Embryonic facial prominence (tissue), 1 donor: ENCODE measurements at regions not wholly inside any gene's neighbourhood (a gene's known extent, or its start where the extent isn't known, plus 50 kb on each side); places are given as distances from the start of the nearest gene placed in this dataset.
A peak's percentile ranks its signal among the peaks of the same experiment; 100 is the strongest.

Experiments
- DNase-seq: peaks from one replicate; pipeline ENCODE4 v3.0.0-alpha.2; 2016; ENCODE audit errors: extremely low spot score

DNA sequence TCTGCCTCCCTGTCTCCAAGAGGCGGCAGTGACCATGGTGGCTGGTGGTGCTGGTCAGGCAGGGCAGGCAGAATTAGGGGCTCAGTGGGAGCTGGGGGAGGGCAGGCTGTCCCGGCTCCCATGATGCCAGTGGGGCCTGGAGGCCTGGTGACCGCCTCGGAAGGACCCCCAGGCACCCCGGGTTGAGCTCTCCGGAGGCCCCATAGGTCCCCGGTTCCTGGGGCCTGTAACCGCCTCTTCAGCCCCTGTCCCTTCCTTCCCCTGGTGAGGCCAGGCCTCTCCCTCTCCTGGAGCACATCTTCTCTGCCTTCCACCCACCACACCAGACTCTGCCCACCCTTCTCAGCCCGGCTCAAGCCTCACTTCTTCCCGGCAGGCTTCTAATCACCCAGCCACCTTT is 117.7 kb upstream of the GSC start:
- DNase-seq = no peak

DNA sequence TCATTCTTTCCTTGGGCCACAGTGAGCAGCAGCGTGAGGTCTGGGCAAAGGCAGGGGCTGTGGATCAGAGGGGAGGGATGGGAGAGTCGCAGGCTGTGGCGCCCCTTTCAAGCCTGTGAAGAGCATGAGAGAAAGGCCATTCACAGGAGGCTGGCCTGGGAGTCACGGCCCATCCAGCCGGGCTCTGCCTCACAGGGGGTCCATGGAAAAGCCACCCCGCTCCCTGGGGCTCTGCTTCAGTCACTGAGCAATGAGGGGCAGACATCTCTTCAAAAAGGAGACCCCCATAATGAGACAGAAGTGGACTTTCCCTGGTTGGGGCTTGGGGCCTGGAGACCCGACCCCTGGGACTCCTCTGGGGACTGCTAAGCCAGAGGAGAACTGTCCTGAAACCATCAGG is 117.0 kb upstream of the GSC start:
- no peak for DNase-seq

DNA sequence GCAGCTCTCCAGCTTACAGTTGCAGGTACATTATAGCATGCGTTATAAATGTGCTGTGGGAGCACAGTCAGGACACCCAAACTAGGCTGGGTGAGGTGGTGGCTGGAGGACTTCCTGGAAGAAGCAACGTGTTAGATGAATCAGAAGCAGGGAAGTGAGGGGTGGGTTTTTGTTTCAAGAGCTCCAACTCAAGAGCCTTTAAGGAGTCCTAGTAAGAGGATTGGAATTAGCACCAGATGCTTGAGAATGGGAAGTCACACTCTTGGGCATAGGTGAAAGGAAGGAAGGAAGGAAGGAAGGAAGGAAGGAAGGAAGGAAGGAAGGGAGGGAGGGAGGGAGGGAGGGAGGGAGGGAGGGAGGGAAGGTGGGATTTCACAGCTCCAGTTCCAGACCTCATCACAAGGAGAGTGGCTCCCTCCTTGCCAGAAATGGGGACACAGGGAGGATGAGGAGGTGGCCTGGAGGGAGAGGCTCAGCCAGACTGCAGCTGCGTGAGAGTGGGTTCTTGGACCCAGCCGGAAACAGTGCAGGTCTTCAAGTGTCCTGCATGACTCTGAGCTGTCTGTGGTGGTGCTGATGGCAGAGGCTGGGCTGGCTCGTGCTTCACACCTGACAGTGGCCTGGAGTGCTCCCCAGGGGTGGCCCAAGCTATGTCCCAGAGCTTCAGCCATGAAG is 115.7 kb upstream of the GSC start:
- DNase-seq = no peak

DNA sequence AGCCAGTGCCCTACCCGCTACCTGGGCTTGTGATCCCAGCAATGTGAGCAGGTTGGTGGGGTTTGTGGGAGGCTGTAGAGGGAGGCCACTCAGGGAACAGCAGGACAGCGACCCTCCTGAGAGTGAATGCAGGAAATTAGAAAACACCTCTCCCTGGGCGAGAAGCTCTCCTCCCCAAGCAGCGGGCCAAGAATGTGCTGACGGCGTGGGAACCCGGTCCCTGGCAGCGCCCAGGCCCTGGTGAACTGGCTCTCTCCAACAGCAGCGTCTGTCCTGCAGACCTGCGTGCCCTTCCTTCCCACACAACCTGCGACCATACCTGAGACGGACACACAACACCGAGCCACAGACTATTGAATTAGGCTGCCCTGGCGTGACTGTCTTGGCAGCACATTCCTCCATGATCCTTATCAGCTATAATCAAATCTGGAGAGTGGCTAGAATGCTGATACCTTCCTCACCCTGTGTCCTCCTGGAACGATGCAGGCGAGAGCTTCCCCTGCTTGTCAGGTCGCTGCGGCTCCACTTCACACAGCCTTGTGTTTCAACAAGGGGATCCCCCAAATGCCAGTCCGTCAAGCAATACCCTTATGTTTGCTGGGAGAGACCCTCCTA is 114.8 kb upstream of the GSC start:
- no peak for DNase-seq

DNA sequence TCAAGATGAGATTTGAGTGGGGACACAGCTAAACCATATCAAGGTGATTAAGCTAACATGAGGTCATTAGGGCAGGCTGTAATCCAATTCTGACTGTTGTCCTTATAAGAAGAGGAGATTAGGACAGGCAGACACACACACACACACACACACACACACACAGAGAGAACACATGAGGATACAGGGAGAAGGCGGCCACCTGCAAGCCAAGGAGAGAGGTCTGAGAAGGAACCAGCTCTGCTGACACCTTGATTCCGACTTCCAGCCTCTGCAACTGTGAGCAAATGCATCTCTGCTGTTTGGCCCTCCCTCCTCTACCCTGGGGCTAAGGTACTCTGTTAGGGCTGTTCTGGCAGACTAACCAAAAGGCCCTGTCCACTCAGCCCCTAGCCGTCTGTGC is 112.5 kb upstream of the GSC start:
- no peak for DNase-seq

DNA sequence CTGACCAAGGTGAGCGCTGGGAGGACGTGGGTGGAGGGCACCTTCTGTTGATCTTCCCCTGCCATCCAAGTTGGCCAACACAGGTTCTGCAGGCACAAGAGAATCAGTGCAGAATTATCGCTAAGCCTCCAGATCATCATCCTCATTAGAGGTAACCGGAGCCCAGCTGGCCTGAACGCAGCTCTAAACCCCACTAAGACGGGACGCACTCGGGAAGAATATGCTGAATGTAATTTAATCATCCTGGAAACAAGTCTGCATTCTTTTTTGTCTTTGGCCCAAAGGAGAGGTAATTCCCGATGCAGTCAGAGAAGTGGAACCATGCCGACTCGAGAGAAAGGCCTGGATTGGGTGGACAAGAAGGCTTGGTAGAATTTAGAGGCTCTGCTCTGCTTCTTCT is 111.0 kb upstream of the GSC start:
- DNase-seq = peak; percentile 42

DNA sequence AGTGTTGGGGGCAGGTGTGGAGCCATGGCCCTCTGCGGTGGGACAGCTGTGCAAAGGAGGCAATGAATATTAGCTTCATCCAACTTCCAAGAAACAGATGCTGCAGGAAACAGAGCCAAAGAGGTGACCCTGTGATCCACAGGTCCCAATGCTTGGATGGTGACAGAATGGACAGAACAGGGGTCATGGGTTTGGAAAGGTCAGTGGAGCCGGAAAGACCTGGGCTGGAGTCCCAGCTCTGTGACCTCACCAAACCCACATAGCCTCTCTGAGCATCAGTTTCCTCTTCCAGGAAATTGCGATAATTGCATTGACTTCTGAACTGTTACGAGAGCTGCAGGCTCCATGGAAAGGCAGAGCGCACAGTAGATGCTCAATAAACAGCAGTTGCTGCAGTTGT is 110.2 kb upstream of the GSC start:
- no peak for DNase-seq

DNA sequence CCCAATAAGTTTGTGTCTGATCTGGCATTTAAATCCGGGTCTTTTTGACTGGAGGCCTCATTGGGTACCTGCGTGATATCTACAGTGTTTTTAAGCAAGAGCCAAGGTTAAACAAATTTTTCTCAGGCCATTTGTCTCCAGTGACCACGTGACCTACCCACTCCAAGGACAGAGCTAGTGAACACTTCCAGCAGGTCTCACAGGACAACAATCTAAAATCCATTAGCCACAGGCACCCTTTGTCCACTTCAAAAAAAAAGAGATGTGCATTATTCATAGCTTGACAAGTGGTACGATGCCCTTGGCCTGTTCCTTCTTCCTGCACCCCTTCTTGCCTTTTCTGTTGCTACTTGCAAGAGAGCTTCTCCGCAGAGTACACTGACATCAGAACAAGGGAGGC is 109.6 kb upstream of the GSC start:
- no peak for DNase-seq

DNA sequence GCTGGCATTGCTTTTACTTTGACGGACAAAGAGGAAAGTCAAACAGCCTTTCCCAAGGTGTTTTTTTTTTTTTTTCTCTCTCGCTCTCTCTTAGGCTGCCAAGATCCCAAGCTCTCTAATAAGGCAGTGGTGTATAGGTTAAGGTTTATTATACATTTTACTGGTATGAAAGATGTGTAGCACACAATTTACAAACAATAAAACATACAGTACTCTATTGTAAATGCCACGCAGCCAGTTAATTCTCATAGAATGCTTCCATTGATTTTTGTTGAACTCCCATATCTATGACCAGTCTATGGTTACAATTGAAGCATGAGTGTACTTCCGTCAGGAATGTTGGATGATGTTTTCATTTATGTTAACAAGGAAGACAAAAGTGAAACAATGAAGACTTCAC is 106.4 kb upstream of the GSC start:
- DNase-seq = no peak

DNA sequence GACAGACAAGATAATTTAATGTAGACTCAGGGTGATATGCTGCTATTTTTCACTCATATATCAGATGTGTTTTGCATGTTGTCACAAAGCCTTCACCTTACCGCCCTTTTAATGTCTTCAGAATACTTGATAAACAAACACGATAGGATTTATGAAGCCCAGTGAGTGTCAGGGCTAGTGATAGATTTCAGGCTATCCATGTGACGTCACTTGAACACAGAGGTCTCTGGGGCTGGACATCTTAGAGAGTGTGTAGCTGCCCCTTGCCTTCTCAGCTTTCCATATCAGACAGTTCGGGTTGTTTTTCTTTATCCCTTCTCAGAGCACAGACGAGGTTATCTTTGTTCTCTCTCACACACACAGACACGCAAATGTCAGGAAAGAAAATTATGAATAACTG is 105.3 kb upstream of the GSC start:
- DNase-seq = no peak

DNA sequence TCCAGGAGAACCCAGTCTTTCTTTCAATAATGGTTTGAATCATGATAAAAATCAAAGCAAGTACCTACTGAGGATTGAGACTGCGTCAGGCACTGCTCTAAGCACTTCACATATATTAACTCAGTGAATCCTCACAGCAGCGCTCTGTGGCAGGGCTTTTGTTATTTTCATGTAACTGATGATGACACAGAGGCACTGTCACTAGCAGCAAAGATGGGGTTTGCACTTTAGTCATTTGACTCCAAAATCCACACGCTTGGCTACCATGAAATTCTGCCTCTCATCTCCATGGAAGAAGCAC is 98.8 kb upstream of the GSC start:
- no peak for DNase-seq

DNA sequence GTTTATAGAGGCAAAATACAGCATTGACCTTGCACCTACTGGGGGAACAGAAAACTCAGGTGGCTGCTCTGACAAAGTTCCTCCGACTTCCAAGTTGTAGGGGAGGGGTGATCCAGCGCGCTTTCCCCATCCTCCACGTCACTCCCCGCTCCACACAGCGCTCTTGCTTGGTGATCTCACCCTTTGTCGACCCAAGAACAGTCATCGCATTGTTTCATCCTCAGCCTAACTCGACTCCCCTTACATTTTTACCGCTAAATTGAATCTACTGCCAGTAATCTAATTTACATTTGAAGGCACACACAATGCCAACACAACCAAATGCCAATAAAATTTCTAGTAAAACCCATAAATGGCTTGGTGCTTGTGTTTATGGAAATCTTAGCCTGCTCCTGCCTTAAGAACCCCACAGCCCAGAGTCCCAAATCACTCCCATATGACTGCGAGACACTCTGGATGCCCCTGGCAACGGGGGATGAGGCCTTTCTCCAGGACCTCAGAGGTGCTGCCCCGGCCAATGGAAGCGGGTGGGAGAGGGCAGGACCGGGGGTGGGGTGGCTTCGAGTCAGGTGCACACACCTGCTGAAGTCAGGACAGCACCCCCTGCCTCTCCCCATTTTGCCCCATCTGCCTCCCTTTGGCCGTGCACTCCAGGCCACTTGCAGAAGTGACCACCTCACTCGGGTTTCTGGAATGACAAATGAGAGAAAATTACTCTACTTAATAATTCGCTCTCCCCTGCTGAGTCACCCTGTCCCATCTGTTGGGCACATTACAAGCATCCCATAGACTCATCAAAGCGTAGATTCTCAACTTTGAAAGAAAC is 98.2 kb upstream of the GSC start:
- DNase-seq = peak; percentile 87

DNA sequence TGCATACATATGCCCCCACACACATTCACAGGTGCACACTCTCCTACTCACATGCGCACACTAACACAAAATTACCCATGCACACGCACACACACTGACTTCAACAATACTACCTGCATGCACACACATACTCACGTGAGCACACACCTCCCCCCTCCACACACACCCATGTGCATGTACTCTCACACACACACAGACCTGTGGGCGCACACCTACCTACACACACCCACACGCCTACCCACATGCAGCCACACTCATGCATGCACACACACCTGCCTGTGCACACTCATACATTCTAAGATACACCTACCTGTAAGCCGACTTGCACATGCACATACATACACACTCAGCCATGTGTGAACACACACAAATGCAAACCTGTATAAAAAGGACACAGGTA is 97.3 kb upstream of the GSC start:
- no peak for DNase-seq

DNA sequence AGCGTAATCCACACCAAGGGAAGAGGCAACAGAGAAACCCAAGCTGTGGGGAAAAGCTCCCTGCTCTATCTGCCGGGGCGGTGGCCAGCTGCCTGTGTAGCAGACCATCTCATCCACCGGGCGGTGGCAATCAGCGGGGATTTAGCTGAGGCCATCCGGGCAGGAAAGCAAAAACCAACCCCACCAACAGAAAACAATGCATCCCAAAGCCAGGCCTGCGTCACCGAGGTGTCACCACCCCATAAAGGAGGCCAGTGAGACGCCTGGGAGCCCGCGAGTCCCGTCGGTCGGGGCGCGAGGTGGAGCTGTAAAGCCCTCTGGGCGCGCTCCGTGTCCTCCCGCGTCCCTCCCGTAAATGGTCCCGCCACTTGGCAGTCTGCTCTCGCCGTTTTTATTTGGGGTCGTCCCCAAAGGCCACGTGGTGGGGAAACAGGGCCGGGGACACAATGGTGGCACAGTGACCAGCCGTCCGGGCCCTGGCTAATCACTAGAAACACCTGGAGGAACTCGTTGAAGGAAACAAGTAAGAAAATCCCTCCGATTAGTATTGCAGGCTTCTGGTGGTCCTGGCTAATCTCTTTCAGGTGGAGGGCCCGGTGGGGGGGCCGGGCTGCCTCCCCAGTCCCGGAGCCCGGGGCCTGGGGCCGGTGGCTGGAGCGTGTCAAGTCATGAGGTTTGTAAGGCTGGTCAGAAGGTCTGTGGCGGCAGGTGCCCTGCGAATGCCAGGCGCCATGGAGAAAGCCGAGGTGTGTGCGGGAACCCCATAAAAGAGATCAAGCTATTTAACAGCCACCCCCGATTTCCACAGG is 94.7 kb upstream of the GSC start:
- no peak for DNase-seq

DNA sequence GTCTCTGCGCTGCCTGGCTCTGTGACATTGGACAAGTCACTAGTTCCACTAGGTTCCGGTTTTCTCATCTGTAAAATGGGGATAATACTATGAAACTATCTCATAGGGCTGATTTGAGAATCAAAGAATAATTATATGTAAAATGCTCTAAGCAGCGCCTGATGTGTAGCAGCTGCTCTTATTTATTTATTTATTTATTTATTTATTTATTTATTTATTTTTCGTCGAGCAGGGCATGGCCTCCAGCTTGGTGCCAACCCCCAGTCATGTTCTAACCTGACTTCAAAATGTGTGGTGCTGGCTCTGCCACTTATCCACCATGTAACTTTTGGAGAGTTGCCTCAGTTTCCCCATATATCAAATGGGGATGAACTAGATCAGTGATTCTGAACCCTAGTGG is 93.5 kb upstream of the GSC start:
- DNase-seq = no peak

DNA sequence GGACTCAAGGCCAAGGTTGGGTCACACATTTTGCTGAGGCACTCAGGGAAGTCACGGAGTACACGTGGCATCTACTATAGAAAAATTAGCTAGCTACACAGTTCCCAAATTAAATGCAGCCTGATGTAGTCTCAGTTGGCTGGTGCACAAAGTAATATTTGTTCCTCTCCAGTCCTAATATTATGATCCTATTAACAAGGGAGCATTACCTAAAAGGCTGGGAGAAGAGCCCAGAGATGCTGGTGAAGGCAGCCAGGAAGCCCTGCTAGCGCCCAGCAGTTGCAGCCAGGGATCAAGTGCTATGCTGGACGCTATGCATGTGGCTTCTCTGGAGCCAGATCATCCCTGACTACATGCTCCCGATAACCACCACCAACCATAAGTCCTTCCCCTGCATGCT is 88.0 kb upstream of the GSC start:
- DNase-seq = no peak

DNA sequence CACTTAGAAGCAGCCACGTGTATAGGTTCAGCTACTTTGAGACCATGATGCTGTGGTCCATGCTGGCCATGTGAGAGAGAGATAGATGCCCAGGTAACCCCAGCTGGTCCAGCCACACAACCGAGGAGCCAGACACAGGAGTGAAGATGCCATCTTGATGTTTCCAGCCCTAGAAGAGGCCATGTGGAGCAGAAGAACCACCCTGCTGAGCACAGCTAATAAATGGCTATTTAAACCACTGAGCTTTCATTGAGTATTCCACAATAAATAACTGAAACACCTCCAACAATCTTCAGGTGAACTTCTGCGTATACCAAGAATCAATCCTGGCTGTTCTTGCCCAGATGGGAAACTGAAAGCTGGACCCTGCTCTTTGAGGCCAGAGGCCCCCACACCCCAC is 84.0 kb upstream of the GSC start:
- no peak for DNase-seq

DNA sequence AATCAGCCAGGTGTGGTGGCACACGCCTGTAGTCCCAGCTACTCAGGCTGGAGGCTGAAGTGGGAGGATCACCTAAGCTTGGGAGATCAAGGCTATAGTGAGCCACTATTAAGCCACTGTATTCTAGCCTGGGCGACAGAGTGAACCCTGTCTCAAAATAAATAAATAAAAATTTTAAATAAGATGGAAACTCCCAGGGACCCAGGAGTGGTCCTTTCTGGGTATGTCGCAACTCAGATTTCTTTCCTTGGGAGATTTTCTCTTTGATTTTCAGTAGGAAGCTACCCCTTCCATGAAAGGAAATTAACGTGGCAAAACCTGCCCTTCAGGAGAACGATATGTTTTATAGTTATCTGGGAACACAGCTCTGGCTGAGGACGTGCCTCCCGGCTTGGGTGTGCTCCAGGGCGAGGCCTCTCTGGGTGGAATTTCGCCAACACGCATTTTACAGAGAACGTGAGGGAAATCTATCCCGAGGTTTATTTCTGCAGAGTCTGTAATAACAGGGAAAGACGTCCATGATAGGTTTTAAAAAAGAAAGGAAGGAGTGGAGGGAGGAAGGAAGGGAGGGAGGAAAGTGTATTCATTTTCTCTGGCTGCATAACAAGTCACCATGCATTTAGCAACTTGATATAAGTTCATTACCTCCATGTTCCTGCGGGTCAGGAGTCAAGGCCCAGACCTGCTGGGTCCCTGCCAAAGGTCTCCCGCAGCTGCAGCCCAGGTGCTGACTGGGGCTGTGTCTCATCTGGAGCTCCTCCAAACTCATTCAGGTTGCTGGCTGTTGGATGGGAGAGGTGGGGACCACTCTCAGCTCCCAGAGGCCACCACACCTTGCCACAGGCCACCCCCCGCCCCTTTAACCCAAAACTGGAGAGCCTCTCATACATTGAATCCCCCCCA is 80.6 kb upstream of the GSC start:
- DNase-seq = no peak

DNA sequence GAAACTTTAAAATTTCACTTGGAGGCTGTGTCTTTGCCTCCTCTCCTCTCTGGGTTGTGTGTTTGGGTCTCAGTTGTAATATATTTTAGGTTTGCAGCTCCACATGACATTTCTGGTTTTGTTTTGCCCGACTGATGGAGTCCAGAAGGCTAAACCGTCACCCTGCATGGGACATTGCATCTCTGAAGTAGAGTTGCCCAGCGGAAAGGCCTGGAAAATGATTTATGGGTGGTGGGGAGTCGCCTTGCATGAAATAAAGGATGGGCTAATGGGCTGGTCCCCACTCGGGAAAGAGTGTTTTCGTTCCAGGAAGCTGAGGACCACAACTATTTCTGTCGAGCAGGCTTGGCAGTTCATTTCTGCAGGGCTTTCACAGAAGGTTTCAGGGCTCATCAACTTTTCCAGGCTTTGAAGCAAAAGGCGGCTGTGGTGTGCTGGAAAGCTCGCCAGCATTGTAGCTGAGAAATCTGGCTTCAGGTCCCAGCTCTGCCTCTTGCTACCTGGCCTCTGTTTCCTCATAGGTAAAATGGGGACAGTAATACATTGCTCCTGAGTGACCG is 74.8 kb upstream of the GSC start:
- DNase-seq = no peak

DNA sequence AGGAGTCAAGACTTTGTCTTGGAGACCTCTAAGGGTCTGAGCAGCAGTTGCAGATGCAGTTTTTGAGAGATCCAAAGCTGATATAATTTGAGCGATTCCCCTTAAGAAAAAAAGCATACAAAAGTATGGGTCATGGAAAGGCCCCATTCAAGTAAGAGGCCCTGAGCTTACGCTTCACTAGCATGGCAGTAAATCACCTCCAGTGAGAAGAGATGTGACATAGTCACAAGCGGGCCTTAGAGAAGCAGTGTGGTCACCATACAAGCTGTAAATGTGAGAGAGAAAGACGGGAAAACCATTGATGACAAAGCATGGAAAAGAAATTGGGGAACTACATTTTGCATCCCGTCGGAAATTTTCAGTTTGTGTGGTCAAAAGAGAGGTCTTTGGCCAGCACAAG is 70.6 kb upstream of the GSC start:
- no peak for DNase-seq

DNA sequence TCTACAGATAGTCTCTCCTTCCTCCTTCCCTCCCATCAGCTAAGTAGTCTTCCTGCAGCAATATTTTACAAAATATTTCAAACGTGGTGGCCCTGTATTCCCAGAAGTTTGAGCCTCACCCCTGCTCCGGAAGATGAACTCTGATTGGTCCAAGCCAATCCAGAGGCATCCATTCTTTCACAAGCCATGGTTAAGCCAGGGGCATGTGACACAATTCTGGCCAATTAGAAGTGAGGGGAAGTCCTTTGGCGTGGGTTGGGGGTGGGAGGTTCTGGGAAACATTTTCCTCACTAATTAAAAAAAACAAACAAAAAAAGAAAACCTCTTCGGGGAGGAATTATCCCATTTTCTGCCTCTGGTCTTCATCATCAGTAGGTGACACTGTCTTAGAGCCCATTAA is 69.4 kb upstream of the GSC start:
- no peak for DNase-seq
